Upper lobe of right lung (tissue), 1 donor: ENCODE measurements at regions not wholly inside any gene's neighbourhood (a gene's known extent, or its start where the extent isn't known, plus 50 kb on each side); places are given as distances from the start of the nearest gene placed in this dataset.
"Not testable (repeated sequence)": the region's sequence is repeated elsewhere in the genome, so short reads cannot be mapped to it uniquely, and the experiment has no call there.

Experiments used
- ATAC-seq: fragments of 200-7000 bp; cut with Tn5 transposase; one replicate; pipeline ENCODE4 v1.9.1; 2020; ENCODE audit warnings: mild to moderate bottlenecking, moderate library complexity
- DNase-seq: peaks from one replicate; pipeline ENCODE4 v3.0.0-alpha.2; 2020
- H3K27ac ChIP-seq: fragments of 200-600 bp; one replicate; pipeline ENCODE4 v1.8.0; 2022
- H3K27me3 ChIP-seq: fragments of 200-600 bp; one replicate; pipeline ENCODE4 v1.8.0; 2022; ENCODE audit warnings: mild to moderate bottlenecking
- H3K36me3 ChIP-seq: fragments of 200-600 bp; one replicate; pipeline ENCODE4 v1.8.0; 2022
- H3K4me1 ChIP-seq: fragments of 200-600 bp; one replicate; pipeline ENCODE4 v1.8.0; 2022
- H3K4me3 ChIP-seq: fragments of 200-600 bp; one replicate; pipeline ENCODE4 v1.8.0; 2022; ENCODE audit warnings: mild to moderate bottlenecking
- H3K9me3 ChIP-seq: fragments of 200-600 bp; one replicate; pipeline ENCODE4 v1.8.0; 2022
- intact Hi-C: fragments of 100-400 bp; cut with DNase I; formaldehyde crosslinking; loops from one replicate; pipeline ENCODE4 v1.11.0; 2022
- TF ChIP-seq, protein P1 (sequence below): fragments of 200-600 bp; IDR thresholded peaks from one replicate; pipeline ENCODE4 v1.8.0; 2022; ENCODE audit warnings: antibody characterized with exemption
- donor health status: DM: no; HTN: yes; CAD: no; lungs with severe emphysema.

DNA sequence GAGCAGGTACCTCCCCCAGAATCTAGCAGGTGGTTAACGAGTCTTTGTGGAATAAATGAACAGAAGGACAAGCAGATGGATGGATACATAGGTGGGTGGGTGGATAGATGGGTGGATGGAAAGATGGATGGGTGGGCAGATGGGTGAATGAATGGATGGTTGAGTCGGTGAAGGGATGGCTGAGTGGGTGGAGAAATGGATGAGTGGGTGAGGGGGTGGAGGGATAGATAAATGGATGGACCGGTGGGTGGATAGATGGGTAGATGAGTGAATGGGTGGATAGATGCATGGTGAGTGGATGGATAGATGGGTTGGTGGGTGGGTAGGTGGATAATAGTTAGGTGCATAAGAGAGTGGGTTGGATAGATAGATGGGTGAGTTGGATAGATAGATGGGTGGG is 99.7 kb upstream of the FRG2C start:
- H3K9me3 ChIP-seq, ATAC-seq, DNase-seq, intact Hi-C loops, H3K36me3 ChIP-seq, H3K27ac ChIP-seq, H3K4me3 ChIP-seq, H3K27me3 ChIP-seq, H3K4me1 ChIP-seq: not testable (repeated sequence)

DNA sequence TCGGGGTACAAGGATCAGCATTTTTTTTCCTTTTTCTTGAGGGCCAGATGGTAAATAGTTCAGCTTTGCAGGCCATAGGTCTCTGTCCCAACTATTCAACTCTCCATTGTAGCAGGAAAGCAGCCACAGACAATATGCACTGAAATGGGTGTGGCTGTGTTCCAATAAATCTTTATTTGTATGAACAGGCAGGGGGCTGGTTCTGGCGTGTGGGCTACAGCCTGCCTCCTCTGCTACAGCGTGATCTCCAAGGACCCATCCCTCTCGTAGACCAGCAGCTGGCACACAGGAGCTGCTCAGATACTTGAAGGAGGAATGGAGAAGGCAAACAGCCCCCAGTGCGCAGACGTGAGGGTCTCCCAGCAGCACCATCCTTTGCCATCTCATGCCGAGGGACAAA is 91.8 kb upstream of the FRG2C start:
- H3K4me1 ChIP-seq, H3K9me3 ChIP-seq, DNase-seq, H3K36me3 ChIP-seq, H3K27me3 ChIP-seq, ATAC-seq, H3K4me3 ChIP-seq, H3K27ac ChIP-seq, intact Hi-C loops: not testable (repeated sequence)

DNA sequence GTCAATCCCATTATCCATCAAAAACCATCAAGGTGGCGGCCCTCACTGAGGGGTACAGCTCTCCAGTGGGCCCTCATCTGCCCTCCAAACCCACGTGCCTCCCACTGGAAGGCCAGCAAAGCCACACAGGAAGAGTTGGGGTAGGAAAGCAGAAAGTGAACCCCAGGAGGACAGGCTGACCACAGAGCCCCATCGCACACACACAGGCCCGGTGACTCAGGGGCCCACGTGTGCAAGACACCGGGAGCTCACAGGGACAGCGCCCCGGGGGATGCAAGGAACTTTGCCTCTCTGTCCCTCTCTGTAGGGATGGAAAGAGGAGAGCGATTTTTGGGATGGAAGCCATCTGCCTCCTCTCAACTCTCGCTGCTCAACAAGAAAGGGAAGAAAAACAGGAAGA is 85.0 kb upstream of the FRG2C start:
- intact Hi-C loops: not testable (repeated sequence)

DNA sequence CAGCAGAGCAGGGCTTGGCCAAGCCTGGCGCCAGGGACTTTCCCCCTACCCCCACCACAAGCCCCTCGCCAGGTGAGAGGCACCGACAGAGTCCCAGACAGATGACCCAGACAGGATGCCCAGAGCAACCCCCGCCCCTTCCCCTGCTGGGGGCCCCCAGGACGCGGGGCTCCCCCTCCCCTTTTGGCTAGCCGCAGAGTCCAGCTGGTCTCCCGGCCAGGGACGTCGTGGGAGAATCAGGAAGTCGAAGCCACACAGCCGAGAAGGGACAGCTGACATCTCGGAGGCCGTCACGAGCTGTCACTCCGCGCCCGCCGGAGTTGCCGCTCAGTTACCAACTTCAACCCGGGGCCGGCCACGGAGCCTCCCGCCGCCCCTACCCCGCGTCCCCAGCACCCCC is 84.6 kb upstream of the FRG2C start:
- H3K9me3 ChIP-seq, ATAC-seq, H3K36me3 ChIP-seq, H3K4me1 ChIP-seq, DNase-seq, H3K27ac ChIP-seq, intact Hi-C loops, H3K27me3 ChIP-seq: not testable (repeated sequence)
- H3K4me3 ChIP-seq: peak overlapping the region; percentile 40

More for the DNA sequence above, 85.0 kb upstream of the FRG2C start:
- ATAC-seq, H3K36me3 ChIP-seq, H3K9me3 ChIP-seq, H3K27ac ChIP-seq, DNase-seq, H3K4me3 ChIP-seq, H3K27me3 ChIP-seq, H3K4me1 ChIP-seq: not testable (repeated sequence)

DNA sequence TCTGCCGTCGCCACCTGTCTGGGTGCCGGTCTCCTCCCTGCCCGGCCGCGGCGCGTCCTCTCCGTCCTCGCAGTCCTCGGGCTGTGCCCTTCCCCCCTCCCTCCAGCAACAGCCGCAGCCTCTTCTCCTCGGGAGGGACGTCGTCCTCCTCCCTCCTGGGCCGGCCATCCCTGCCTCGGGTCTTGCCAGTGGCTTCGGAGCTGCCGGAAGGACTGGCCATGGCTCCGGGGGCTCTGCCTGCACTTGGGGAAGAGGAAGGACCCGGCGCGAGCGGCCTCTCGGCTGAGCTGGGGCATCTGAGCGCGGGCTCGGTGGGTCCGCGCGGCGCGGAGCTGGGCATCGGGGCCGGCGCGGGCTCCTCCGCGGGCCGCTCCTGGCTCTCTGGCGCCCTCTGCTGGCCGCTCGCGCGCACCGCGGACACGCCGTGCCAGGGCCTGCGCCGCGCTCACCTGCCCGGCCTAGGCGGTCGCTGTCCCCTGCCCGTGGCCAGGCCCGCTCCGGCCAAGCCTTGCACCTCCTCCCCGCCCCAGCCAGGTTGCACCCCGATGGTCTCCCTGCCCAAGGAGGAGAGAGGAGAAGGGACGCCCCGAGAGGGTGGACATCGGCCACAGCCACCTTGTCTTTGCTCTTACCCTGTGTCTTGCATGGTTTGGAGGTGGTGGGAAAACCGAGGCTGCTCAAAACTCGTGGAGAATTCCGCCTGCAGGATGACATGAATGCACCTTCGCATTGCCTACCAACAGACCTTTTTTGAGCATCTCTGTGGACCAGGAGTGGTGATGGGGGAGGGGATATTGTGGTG is 83.9 kb upstream of the FRG2C start:
- intact Hi-C loops, H3K27ac ChIP-seq, H3K4me1 ChIP-seq, H3K27me3 ChIP-seq, H3K9me3 ChIP-seq, H3K36me3 ChIP-seq: not testable (repeated sequence)
- DNase-seq (peak; percentile 79), ATAC-seq (peak; percentile 72)
- TF ChIP-seq, protein P1, sequence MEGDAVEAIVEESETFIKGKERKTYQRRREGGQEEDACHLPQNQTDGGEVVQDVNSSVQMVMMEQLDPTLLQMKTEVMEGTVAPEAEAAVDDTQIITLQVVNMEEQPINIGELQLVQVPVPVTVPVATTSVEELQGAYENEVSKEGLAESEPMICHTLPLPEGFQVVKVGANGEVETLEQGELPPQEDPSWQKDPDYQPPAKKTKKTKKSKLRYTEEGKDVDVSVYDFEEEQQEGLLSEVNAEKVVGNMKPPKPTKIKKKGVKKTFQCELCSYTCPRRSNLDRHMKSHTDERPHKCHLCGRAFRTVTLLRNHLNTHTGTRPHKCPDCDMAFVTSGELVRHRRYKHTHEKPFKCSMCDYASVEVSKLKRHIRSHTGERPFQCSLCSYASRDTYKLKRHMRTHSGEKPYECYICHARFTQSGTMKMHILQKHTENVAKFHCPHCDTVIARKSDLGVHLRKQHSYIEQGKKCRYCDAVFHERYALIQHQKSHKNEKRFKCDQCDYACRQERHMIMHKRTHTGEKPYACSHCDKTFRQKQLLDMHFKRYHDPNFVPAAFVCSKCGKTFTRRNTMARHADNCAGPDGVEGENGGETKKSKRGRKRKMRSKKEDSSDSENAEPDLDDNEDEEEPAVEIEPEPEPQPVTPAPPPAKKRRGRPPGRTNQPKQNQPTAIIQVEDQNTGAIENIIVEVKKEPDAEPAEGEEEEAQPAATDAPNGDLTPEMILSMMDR: peak; percentile 72
- peak overlapping the region; percentile 40 for H3K4me3 ChIP-seq

DNA sequence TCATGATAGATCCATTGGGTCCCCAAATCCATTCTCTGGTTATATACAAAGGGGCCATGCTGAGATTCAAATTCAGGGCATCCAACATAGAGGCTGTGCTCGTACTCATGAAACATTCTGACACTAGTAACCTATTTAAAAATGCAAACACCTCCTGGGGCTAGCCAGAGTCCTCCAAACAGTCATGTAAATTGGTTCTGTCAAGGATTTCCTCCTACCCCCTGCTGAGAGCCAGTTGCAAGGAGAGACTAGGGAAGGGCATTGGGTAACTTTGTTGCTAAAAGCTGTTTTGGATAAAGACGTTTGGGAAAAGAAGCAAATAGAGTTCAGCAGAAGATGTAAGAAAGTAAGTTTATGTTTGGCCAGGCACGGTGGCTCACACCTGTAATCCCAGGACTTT is 81.6 kb upstream of the FRG2C start:
- intact Hi-C loops, H3K4me3 ChIP-seq, H3K27me3 ChIP-seq, H3K4me1 ChIP-seq, H3K36me3 ChIP-seq, ATAC-seq, DNase-seq, H3K9me3 ChIP-seq, H3K27ac ChIP-seq: not testable (repeated sequence)

DNA sequence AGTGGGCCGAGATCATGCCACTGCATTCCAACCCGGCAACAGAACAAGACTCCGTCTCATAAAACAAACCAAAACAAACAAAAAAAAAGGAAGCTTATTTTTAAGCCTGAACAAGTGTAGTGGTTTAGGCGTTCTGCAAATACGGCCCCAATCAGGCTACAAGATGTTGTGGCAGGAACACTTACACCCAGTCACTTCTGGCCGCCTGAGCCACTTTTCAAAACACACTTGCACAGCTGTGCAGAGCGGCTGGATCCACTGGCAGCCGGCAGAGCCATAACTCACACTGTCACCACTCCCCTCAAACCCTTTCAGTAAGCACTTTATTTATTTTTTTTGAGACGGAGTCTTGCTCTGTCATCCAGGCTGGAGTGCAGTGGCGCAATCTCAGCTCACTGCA is 81.0 kb upstream of the FRG2C start:
- H3K36me3 ChIP-seq, intact Hi-C loops, H3K27me3 ChIP-seq, ATAC-seq, H3K4me3 ChIP-seq, H3K27ac ChIP-seq, H3K4me1 ChIP-seq, H3K9me3 ChIP-seq, DNase-seq: not testable (repeated sequence)

DNA sequence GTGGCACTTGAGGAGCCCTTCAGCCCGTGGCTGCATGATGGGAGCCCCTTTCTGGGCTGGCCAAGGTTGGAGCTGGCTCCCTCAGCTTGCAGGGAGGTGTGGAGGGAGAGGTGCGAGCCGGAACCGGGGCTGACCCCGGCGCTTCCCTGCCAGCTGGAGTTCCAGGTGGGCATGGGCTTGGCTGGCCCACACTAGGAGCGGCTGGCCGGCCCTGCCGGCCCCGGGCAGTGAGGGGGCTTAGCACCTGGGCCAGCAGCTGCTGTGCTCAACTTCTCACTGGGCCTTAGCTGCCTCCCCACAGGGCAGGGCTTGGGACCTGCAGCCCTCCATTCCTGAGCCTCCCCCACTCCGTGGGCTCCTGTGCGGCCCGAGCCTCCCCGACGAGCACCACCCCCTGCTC is 76.4 kb upstream of the FRG2C start:
- H3K4me1 ChIP-seq, ATAC-seq, intact Hi-C loops, DNase-seq, H3K27ac ChIP-seq, H3K36me3 ChIP-seq, H3K4me3 ChIP-seq, H3K9me3 ChIP-seq, H3K27me3 ChIP-seq: not testable (repeated sequence)

DNA sequence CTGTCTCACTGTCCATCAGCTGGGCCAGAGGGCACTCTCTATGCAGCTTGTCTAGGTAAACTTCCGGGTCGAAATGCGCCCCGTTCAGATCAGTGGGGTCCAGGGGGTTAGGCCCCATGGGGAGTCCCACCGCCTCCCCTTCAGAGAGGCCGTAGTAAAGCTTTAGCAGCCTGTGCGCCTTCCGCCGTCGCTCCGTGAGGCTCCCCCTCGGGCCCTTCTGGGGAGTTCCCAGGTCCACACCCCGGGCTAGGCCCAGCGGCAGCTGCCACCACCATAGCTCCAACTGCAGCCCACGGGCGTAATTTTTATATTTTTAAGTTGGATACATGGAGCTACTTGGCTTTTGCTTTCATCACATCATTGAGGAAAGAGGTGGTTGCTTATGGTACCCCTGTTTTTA is 73.7 kb upstream of the FRG2C start:
- H3K27ac ChIP-seq, intact Hi-C loops, H3K36me3 ChIP-seq, ATAC-seq, H3K4me3 ChIP-seq, H3K9me3 ChIP-seq, H3K4me1 ChIP-seq, DNase-seq, H3K27me3 ChIP-seq: not testable (repeated sequence)
